MCF 10A (cell line): ENCODE measurements at regions not wholly inside any gene's neighbourhood (a gene's known extent, or its start where the extent isn't known, plus 50 kb on each side); places are given as distances from the start of the nearest gene placed in this dataset.
"Not testable (repeated sequence)": the region's sequence is repeated elsewhere in the genome, so short reads cannot be mapped to it uniquely, and the experiment has no call there.

ENCODE experiments used
- BruUV-seq: library from RNA; stranded (reverse); fragments of 400-500 nt; replicated peaks from 2 replicates; lab custom pipeline; 2021; lab: Mats Ljungman, UMichigan
- CTCF ChIA-PET: fragments of 300-600 bp; sonication (Branson Sonifier 250); formaldehyde crosslinking; extraction: SDS; loops from one replicate; lab custom pipeline; 2021; ENCODE audit warnings: antibody characterized with exemption, inconsistent platforms; lab: Yijun Ruan, JAX
- POLR2A ChIA-PET: fragments of 300-600, 350-650 bp; sonication (Branson Sonifier 250); formaldehyde crosslinking; extraction: SDS; loops from one replicate; lab custom pipeline; 2020; ENCODE audit warnings: antibody characterized with exemption, inconsistent platforms; lab: Yijun Ruan, JAX
- DNase-seq: peaks from one replicate; pipeline ENCODE4 v3.0.0-alpha.2; 2018; ENCODE audit not compliant: unreplicated experiment
- H3K27ac Mint-ChIP-seq: one replicate; pipeline ENCODE4 v1.8.0; 2022; ENCODE audit warnings: mild to moderate bottlenecking, low read depth, mixed read lengths; ENCODE audit not compliant: unreplicated experiment
- H3K27me3 Mint-ChIP-seq: one replicate; pipeline ENCODE4 v1.8.0; 2022; ENCODE audit warnings: mixed read lengths; ENCODE audit not compliant: insufficient read depth, unreplicated experiment
- H3K36me3 Mint-ChIP-seq: one replicate; pipeline ENCODE4 v1.8.0; 2022; ENCODE audit warnings: mild to moderate bottlenecking, moderate library complexity, mixed read lengths; ENCODE audit not compliant: insufficient read depth, unreplicated experiment
- H3K4me1 Mint-ChIP-seq: one replicate; pipeline ENCODE4 v1.8.0; 2022; ENCODE audit warnings: mixed read lengths; ENCODE audit not compliant: insufficient read depth, unreplicated experiment
- H3K4me3 Mint-ChIP-seq: one replicate; pipeline ENCODE4 v1.8.0; 2022; ENCODE audit warnings: mild to moderate bottlenecking, moderate library complexity, mixed read lengths; ENCODE audit not compliant: unreplicated experiment
- H3K9me3 Mint-ChIP-seq: one replicate; pipeline ENCODE4 v1.8.0; 2022; ENCODE audit warnings: mixed read lengths; ENCODE audit not compliant: unreplicated experiment
- intact Hi-C: fragments of 100-400 bp; cut with micrococcal nuclease; formaldehyde crosslinking; loops from 2 replicates; pipeline ENCODE4 v1.14.1; 2022
- TF ChIP-seq, protein P1 (sequence below): fragments of 200-600 bp; IDR thresholded peaks from one replicate; pipeline ENCODE4 v1.8.0; 2022; ENCODE audit warnings: antibody characterized with exemption, mild to moderate bottlenecking; ENCODE audit not compliant: unreplicated experiment

DNA sequence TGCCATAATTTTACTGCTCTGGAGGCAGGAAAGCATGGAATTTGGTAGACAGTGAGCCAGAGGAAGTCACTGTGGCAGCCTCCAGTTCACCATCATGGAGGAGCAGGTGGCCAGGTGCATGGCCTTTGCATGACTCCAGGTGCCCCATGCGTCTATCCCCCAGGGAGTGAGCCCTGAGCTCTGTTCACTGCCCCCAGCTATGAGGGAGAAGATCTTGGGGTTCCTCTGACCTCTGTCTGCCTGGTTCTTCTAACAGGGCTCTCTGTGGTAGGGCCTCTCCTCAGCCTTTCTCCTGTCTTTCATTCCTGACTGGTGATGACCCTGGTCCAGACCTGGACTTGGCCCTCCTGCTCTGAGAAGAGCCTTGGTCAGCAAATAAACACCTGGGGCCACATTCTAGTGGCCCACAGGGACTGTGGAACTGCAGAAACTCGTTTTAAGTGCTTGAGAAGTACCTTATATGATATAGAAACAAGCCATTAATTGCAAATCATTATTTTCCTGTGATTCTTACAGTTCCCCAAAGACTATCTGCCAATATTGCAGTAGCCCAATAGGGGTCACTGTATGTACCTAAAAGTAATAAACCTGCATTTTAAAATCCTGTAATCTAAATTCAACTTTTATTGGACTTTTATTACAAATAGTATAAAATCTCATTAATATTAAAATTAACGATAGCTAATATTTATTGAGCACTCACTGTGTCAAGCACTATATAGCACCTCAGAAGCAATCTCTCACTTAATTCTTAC lies 120.0 kb upstream of the SYT13 start:
- TF ChIP-seq, protein P1, sequence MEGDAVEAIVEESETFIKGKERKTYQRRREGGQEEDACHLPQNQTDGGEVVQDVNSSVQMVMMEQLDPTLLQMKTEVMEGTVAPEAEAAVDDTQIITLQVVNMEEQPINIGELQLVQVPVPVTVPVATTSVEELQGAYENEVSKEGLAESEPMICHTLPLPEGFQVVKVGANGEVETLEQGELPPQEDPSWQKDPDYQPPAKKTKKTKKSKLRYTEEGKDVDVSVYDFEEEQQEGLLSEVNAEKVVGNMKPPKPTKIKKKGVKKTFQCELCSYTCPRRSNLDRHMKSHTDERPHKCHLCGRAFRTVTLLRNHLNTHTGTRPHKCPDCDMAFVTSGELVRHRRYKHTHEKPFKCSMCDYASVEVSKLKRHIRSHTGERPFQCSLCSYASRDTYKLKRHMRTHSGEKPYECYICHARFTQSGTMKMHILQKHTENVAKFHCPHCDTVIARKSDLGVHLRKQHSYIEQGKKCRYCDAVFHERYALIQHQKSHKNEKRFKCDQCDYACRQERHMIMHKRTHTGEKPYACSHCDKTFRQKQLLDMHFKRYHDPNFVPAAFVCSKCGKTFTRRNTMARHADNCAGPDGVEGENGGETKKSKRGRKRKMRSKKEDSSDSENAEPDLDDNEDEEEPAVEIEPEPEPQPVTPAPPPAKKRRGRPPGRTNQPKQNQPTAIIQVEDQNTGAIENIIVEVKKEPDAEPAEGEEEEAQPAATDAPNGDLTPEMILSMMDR: peak; percentile 53
- no TSS peak for BruUV-seq
- peak; percentile 27 for DNase-seq
- no peak overlapping the region for H3K4me3 Mint-ChIP-seq
- H3K27ac Mint-ChIP-seq: no peak overlapping the region
- CTCF ChIA-PET: interaction anchor here (0.7 to 4.5 kb wide), 18 partner anchors 10 to 470 kb away, joined by 3 to 44 read pairs (median 4); no protein-coding TSS in a partner anchor
- POLR2A ChIA-PET: no interaction called here
- no peaks in the 10 kb centered on the region for H3K36me3 Mint-ChIP-seq
- peaks cover 52% of the 10 kb centered on the region for H3K27me3 Mint-ChIP-seq
- no peaks in the 10 kb centered on the region for H3K9me3 Mint-ChIP-seq
- no peaks in the 10 kb centered on the region for H3K4me1 Mint-ChIP-seq
- intact Hi-C loops: loop anchor here (1.0 kb wide), 2 partner anchors 249 to 365 kb away; no protein-coding TSS in a partner anchor

DNA sequence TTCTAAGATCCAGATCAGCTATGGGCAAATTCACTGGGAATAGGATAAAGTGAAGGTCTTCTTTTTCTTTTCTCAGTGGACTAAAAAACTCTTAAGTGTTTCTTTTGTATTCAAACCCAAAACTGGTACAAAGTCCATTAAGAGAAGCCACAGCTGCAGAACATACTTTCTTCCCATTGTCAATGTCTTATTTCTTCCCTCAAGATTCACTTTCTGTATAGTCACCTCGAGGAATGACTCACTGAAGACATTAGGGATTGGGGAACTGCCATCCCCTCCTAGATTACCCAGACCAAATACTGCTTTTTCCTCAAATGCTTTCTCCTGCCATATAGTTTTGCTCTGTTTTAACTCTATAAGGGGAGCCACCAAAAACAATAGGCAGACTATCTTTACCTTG lies 117.4 kb upstream of the SYT13 start:
- H3K27ac Mint-ChIP-seq, H3K9me3 Mint-ChIP-seq, DNase-seq, POLR2A ChIA-PET, H3K4me3 Mint-ChIP-seq, BruUV-seq, H3K4me1 Mint-ChIP-seq, H3K36me3 Mint-ChIP-seq, intact Hi-C loops: not testable (repeated sequence)
- CTCF ChIA-PET: interaction anchor here (0.9 to 4.5 kb wide), 2 partner anchors 251 to 368 kb away, joined by 3 to 44 read pairs; no protein-coding TSS in a partner anchor
- peaks cover 48% of the 10 kb centered on the region for H3K27me3 Mint-ChIP-seq

DNA sequence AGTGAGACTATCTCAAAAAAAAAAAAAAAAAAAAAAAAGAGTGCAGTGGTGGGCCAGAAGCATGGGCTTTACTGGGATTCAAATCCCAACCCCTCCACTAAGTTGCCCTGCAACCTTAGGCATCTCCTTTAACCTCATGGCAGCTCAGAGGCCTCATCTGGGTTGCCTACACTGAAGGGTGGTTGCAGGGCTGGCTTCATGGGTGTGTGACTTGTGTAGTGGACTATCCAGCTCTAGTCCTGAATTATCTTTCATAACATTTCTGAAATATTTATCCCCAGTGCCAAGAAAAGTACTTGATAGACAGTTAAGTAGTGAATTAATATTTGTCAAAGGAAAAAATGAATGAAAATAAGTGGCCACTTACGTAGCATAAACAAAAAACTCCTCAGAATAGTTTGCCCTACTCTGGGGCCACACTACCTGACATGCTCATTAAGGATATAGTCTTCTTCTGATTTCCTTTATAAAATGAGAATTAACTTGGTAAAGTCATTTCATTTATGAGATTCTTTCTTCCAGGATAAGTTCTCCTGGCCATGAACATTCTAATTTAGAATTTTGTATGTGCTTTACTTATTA lies 116.0 kb upstream of the SYT13 start:
- Mint-ChIP-seq H3K27me3 (peaks cover 40% of the 10 kb centered on the region), H3K4me1 (no peaks in the 10 kb centered on the region), H3K9me3 (no peaks in the 10 kb centered on the region), H3K27ac (no peak overlapping the region), H3K4me3 (no peak overlapping the region), H3K36me3 (no peaks in the 10 kb centered on the region)
- no TSS peak for BruUV-seq
- DNase-seq: no peak
- CTCF ChIA-PET: interaction anchor here (0.6 kb wide), 1 partner anchor 37 kb away, joined by 3 read pairs; no protein-coding TSS in a partner anchor
- intact Hi-C loops: no loop called here
- POLR2A ChIA-PET: interaction anchor here (0.6 kb wide), 1 partner anchor 452 kb away, joined by 3 read pairs; the partner anchor contains the start of gene TP53I11
- TF ChIP-seq, protein P1: no peak

DNA sequence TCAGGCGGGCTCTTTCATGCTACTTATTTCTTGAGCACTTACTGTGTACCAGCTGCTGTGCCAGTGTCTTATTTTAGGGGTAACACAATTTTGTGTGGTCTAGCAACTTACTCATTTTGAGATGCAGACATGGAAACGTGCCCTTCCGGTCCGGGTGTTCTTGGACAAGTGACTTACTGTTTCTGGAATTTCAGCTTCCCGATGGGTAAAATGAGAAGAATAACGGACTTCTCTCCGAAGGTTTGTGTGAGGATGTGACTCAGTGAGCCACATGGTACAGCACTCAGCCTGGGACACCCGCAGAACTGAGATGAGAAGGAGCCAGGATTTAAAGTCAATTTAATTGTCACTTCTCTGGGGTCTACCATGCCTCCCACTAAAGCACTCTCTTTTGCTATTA lies 114.5 kb upstream of the SYT13 start:
- BruUV-seq: no TSS peak
- intact Hi-C loops: no loop called here
- Mint-ChIP-seq H3K36me3 (no peaks in the 10 kb centered on the region), H3K27ac (no peak overlapping the region), H3K27me3 (peaks cover 48% of the 10 kb centered on the region), H3K4me3 (no peak overlapping the region), H3K4me1 (no peaks in the 10 kb centered on the region), H3K9me3 (no peaks in the 10 kb centered on the region)
- TF ChIP-seq, protein P1: no peak
- peak; percentile 22 for DNase-seq
- ChIA-PET POLR2A (no interaction called here), CTCF (interaction anchor here (2.6 kb wide), 1 partner anchor 255 kb away, joined by 18 read pairs; no protein-coding TSS in a partner anchor)
